Left renal cortex interstitium (tissue), 4 donors: ENCODE measurements at regions not wholly inside any gene's neighbourhood (a gene's known extent, or its start where the extent isn't known, plus 50 kb on each side); places are given as distances from the start of the nearest gene placed in this dataset.

Experiments
- DNase-seq, 4 donors: peaks; one replicate each; pipeline ENCODE4 v3.0.0-alpha.2; 2013; ENCODE audit warnings: low read depth in 4 of 4, low spot score in 2 of 4, missing footprints in 1 of 4

DNA sequence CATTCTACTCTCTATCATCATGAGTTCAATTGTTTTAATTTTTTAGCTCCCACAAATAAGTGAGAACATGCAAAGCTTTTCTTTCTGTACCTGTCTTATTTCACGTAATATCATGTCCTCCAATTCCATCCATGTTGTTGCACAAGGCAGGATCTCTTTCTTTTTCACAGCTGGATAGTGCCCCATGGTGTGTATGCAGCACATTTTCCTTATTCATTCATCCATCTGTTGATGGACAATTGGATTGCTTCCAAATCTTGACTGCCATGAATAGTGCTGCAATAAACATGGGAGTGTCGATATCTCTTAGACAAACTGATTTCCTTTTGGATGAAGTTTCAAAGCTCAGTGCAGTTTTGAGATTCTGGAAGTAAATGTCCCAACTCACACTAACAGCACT lies 326.9 kb downstream of the FGF9 start:
- DNase-seq: no peak

DNA sequence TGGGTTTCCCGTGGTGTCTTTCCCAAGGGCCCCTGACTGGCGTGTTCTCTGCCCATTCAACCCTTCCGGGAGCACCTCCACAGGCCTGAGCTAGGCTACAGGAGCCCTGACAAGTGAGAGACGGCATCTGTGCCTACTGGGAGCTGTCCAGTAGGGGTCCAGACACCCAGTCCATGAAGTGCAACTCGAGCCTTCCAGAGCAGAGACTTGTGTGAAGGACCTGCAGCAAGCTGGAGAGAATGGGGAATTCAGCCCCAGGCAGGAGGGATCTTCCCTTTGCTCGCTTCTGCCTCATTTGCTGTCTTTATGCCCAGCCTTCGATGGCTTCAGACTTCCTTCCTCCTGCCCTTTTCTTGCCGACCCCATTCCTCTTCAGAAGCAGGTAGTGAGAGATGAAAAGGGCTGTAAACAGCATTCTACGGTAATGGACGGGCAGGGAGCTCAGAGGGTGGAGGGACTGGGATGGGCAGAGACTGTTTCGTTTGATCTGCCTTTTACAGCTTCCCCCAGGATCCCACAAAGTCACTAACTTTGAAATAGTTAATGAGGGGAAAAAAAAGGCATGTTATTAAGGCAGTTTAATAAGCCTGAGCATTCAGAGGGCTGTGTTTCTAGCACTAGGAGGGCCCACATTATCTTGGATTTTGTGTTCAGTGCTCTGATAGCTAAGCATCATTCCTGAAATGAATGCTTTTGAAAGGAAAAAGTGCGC lies 327.6 kb downstream of the FGF9 start:
- DNase-seq: no peak

DNA sequence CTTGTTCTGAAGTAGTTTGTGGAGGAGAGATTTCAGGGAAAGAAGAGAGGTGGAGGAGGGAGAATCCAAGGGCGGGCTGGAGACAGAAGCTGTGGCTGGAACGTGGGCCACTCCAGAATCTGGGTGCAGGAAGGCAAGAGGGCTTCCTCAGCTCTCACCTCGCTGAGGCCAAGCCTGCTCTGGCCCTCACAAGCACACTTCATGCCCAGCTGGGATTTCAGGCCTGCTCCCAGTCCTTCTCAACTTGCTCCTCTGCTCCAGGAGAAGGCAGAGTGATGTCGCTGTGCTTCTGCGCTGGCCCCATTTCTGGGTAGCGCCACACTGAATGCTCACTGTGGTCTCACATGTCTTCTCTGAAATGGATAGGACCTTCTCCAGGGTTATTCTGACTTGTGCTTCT lies 328.8 kb downstream of the FGF9 start:
- DNase-seq: no peak

DNA sequence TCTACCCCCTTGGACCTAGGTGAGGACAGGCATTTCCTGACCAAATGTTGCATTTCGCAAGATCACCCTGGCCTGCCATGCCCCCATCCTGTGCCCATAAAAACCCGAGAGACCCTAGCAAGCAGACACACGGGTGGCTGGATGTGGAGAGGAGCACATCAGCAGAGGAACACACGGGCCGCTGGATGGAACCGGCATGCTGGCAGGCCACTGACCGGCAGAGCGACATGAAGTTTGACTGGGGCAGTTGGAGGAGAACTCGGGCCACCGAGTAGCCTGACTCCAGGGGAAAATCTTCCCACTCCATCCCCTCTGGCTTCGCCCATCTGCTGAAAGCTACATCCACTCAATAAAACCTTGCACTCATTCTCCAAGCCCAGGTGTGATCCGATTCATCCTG lies 329.3 kb downstream of the FGF9 start:
- no peak for DNase-seq

DNA sequence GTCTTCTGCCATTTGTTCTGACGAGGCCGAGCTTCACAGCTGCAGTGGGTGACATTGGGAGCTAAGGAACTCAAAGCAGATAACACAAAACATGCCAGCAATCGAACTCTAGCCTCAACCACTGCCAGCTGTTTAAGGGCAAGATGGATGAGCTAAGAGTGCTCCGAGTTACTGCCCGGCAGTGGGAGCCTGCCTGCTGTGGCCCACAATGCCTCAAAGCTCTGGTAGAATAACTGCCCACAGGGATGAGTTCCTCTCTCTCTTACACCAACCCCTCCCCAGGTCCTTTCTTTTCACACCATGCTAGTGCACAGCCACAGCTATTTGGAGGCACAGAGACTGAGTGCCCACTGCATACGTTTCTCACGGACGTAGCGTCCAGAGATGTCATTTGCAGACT lies 330.5 kb downstream of the FGF9 start:
- DNase-seq: no peak

DNA sequence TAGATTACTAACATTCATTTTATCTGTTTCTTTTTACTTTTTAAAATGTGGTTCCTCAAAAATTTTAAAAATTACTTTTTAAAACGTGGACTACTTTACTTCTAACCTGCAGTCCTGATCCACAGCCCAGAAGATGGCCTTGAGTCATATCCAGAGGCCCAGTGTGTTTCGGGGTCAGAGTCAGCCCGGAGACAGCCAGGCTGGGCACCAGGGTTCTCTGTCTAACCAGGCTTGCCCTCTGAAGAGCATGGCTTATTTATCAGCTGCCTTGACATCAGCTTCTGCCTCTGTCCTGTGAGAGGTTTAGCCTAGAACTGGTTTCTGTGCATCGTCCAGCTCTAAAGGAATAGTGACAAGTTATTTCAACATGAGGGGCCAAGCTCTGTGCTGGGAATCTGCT lies 332.0 kb downstream of the FGF9 start:
- DNase-seq: no peak

DNA sequence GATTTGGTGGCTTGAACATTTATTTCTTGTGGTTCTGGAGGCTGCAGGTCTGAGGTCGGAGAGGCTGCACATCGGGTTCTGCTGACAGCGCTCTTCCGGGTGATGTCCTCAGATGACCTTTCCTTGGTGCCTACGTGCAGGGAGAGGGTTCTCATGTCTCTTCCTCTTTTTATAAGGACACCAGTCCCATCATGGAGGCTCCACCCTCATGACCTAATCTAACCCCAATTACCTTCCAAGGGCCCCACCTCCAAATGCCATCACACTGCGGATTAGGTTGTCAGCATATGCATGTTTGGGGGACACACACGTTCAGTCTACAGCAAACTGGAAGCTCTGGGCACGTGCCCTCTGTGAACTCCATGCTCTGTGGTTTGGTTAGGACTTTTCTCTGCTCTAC lies 338.6 kb downstream of the FGF9 start:
- no peak for DNase-seq

DNA sequence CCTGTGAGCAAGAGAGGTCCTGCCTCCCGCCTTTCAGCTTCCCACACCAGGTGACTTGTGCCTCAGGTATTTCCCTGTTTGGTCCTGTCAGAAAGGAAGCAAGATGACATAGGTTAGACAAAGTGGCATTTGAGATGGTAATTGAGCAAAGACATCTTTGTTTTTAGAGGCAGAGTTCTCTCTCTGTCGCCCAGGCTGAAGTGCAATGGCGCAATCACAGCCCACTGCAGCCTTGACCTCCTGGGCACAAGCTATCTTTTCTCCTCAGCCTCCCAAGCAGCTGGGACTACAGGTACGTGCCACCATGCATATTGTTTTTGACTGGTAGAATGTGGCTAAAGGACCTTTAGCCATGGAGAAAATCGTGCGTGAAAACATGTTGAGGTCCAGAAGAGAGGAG lies 339.1 kb downstream of the FGF9 start:
- DNase-seq: no peak

DNA sequence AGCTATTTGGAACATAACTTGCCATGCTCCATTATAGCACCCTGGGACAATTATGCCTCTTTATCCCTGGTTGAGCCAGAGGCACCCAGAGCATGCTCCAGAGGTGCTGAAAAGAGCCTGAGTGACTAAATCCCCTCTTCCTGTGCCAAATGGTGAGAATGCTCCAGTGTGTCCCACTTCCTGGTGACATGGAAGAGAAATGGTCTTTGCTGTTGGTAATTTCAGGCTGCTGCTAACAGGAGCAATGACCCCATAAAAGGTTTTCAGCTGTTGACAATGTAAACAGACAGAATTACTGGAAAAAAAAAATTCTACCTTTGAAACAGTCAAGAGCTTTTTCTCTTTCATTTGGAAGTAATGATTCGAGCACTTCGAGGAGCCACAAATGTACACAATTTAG lies 341.8 kb downstream of the FGF9 start:
- no peak for DNase-seq

DNA sequence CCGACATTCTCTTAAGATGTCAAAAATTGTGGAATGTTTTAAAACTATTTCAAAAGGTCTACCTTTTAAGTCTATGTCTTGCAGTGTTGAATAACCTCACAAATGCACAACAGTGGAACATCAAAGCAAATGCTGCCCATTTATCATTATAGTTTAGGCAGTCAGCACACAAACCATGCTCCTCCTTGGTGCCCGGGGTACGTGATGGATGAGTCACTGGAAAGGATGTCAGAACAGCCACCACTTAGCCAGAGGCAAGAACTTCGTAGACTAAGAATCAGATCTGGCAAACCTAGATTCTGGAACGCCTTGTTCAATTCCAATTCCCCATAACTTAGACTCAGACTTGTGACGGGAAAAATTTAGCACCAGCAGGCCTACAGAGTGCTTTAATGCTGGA lies 343.6 kb downstream of the FGF9 start:
- no peak for DNase-seq

DNA sequence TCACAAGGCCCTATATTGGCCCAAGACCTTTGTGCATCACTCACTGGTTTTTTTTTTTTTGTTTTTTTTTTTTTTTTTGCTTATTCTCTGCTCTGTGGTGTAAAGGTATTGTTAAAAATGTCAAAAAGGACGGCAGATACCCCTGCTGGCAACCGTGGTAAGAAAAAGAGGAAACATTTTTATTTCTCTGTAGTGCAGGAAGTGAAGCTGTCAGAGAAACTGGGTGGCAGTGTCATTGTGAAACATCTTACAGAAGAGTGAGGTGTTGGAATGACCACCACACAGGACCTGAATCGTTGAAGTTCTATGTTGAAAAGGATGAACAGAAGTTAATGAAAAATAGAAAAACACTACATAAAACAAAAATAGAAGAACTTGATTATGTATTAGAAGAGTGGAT lies 346.4 kb downstream of the FGF9 start:
- DNase-seq: no peak

DNA sequence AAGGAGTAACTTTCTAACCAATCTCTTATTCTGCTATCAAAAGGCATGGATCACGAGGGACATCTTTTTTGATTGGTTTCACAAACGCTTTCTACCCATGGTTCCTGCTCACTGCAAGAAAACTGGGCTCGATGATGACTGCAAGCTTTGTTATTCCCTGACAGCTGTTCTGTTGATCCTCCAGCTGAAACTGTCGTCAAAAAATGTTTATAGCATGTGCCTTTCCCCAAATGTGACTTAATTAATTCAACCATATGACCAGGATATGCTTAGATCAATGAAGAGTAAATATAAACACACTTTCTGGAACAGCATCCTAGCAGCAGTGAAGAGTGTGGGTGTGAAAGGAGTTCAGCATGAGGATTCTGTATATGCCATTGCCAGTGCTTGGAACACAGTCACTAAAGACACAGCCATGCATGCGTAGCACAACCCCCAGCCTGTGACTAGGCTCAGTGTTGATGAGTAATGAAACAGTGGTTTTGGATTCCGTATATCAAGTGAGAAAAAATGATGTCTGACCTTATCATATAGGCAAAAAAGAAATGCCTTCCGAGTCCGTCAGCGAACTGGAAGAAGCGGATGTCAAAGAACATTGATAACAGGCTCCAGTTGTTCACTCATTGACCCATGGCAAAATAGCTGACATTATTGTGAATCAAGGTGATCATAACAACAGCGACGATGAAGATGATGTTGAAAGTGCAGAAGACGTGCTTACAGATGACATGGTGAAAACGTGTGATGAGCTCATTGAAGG lies 347.4 kb downstream of the FGF9 start:
- no peak for DNase-seq

DNA sequence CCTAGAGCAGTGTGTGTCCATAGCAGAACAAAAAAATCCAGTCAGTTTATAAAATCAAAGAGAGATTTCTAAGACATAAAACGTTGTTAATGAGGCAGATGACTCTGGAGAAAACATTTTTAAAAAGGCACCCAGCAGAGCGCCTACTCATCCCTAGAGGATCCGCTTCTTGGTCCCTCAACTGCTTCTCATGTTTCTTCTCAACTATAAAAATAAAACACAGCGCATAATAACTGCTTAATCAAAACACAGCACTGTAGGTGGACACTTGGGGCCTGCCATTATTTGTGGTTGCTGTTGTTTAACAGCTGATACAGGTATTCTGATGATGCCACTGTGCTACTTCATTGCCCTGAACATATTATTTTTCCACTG lies 347.9 kb downstream of the FGF9 start:
- no peak for DNase-seq

DNA sequence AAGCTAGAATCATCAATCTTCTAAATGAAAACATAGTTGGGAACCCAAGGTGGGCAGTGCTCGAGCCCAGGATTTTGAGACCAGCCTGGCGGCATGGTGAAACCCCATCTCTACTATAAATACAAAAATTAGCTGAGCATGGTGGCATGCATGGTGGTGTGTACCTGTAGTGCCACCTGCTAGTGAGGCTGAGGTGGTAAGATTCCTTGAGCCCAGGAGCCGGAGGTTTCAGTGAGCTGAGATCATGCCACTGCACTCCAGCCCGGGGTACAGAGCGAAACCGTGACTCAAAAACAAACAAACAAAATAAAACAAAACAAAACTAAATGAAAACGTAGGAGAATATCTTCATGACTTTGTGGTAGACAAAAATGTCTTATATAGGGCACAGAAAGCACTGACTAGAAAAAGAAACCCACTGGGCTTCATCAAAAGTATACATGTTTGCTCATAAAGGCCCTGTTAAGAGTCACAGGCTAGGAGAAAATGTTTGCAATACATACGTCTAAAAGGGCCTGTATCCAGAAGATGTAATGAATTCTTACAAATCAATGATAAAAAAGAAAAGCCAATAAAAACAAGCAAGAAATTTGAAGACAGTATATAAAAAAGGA lies 353.6 kb downstream of the FGF9 start:
- no peak for DNase-seq

DNA sequence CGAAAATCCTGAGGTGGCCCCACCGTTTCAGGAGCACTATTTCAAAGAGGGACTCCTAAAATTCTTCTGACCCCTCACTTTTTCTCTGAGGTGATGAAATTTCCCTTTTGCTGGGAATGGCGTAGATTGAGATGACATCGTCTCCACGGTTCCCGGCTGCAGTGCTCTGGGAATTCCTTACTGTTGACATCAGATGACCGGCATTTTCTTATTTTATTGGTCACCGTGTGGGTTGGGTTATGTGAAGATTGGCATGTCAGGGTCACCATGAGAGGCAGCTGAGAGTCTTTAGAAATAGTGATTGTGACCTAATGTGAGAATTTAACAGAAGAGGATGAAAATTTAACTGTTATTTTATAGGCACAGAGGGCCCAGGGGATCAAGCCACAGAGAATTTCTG lies 356.7 kb downstream of the FGF9 start:
- no peak for DNase-seq

DNA sequence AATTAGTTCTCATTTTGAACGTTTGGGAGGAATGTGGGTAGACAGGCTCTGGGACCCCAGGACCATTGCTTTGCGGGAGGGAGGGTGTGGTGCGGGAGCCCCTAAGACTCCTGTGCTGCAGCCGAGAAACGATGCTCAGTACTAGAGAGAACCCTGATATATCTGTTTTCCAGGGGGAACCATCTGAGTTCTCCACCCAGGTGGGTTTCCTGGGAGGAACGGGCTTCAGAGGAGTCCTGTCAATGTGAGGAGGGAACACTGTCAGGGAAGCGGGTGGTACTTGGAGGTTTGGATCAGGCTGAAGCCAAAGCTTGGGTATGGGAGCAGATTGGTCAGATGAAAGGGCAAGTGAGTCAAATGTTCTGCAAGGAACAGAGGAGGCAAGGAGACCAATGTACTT lies 358.0 kb downstream of the FGF9 start:
- no peak for DNase-seq

DNA sequence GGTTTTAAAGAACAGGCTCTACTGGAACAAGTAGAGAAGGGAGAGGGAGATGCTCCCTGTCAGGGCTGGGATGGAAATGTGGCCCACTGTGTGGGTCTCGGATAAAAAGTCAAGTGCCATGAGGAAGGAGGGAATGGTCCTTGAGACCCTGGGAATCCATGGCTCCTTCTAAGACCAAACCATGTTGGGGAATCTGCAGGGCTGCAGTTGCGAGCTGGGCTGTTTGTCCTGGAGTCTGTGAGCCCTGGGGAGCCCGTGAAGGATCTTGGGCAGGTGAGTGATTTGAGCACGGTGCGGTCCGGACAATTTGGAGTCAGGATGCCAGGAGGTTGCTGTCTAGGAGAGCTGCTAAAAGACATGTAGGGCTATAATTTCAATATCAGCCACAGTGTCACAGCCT lies 359.4 kb downstream of the FGF9 start:
- no peak for DNase-seq

DNA sequence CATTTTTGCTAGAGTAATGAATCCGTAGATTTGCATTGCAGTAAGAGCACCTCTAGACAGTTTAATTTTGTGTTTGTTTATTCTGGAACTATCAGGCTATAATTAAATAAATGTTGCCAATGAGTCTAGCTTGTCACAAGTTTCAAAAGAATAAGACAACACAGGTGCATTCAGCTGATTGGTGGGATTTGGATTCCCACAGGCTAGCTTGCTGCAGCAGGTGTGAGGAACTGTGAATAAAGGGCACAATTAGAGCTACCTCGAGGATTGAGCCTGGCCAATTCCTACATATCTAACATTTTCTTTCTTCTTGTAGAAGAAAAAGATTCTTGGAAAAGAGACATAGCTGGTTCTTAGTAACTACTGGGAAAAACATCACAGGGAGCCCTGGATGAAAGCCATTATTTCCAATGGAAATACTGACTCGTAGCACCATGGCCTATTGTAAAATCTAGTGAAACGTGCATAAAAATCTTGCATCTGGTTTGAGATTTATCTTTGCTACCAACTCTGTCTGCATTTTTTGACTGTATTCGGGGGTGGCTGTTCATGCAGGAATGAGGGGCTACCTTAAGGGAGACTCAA lies 360.9 kb downstream of the FGF9 start:
- DNase-seq: no peak

DNA sequence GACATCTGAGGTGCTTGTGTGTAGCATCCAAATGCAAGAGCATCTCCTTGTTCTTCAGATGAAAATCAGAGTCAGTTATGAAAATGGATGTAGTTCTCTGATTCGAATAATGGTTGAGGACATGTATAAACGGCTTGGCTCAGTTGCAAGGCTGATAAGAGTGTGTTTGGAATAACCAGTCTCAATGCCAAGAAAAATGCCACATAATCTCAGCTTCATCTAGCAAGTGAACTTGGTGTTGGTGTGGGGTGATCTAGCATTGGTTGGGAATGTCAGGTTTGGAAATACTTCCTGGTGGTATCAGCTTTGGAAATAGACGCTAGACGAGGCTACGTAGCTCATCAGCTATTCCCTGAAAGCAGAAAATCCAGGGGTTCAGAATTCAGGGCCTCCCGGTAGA lies 362.0 kb downstream of the FGF9 start:
- no peak for DNase-seq

DNA sequence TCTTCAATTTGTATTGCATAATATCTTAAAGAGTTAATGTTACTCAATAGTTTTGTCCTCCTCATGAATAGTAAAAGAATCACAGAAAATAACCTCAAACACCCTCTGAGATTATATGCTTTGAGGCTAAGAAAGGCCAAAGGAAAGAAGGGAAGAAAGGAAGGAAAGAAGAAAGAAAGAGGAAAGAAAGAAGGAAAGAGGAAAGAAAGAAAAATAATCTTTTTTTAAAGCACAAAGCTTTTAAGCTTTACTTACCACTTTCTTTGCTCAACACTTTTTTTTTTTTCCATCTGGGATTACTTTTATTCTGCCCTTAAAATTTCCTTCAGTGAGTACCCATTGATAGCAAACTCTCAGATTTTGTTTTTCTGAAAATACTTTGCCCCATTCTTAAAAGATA lies 369.1 kb downstream of the FGF9 start:
- DNase-seq: no peak

DNA sequence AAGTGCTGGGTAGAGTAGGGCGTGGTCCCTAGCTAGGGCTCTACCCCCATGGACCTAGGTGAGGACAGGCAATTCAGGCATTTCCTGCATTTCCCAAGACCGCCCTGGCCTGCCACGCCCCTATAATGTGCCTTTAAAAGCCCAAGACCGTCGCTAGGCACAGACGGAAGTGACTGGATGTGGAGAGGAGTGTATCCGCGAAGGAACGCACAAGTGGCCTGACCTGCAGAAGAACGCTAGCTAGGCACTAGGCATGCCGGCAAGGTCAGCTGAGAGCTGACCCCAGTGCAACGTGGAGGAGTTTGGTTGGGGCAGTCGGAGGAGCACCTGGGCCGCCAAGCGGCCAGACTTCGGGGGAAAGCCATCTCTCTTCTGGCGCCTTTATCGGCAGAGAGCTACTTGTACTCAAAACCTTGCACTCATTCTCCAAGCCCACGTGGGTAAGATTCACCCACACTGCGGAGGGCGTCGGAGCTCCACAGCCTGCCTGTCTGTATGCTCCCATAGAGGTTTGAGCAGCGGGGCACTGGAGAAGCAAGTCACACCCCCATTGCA lies 370.0 kb downstream of the FGF9 start:
- no peak for DNase-seq

DNA sequence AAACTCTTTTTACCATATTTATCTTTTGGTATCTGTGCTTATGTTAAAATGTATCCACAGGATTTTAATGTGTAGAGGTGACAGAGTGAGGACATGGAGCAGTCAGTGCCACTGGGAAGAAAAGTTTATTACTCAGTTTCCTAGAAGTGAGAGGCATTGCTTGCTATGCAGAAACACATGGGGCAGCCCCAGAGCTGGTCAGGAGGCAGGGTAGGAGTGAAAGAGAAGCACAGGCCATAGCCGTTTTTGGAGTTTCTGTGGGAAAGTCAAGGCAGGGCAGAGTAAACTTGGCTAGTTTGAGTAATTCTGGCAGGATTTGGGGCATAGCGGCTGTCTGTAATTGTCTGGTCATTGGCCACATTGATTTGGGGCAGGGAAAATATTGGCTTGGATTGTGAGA lies 370.9 kb downstream of the FGF9 start:
- no peak for DNase-seq
